ENCODE measurements at regions not wholly inside any gene's neighbourhood (a gene's known extent, or its start where the extent isn't known, plus 50 kb on each side); places are given as distances from the start of the nearest gene placed in this dataset.

- TF ChIP-seq, protein P1, sequence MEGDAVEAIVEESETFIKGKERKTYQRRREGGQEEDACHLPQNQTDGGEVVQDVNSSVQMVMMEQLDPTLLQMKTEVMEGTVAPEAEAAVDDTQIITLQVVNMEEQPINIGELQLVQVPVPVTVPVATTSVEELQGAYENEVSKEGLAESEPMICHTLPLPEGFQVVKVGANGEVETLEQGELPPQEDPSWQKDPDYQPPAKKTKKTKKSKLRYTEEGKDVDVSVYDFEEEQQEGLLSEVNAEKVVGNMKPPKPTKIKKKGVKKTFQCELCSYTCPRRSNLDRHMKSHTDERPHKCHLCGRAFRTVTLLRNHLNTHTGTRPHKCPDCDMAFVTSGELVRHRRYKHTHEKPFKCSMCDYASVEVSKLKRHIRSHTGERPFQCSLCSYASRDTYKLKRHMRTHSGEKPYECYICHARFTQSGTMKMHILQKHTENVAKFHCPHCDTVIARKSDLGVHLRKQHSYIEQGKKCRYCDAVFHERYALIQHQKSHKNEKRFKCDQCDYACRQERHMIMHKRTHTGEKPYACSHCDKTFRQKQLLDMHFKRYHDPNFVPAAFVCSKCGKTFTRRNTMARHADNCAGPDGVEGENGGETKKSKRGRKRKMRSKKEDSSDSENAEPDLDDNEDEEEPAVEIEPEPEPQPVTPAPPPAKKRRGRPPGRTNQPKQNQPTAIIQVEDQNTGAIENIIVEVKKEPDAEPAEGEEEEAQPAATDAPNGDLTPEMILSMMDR (conservative IDR thresholded peaks at IDR 0.05) = no peak
- TF ChIP-seq EZH2 (IDR thresholded peaks at IDR 0.05; ENCODE audit: low read depth) = no peak
Observed at GRCh38 chr6:19413323-19413722, 423.8 kb upstream of the ID4 start.

Data from PC-9 (cell line).